GM12878 (cell line): ENCODE measurements at regions not wholly inside any gene's neighbourhood (a gene's known extent, or its start where the extent isn't known, plus 50 kb on each side); places are given as distances from the start of the nearest gene placed in this dataset.

Source experiments
- ATAC-seq: fragments of 200-7000 bp; cut with Tn5 transposase; 3 replicates; pipeline ENCODE4 v1.9.1; 2020; ENCODE audit warnings: mild to moderate bottlenecking, moderate library complexity
- BruUV-seq: library from RNA; stranded (reverse); fragments of 400-500 nt; replicated peaks from 2 replicates; lab custom pipeline; 2021; lab: Mats Ljungman, UMichigan
- CTCF ChIA-PET: fragments of 300-600 bp; sonication (Branson Sonifier 250); formaldehyde crosslinking; extraction: SDS; loops from one replicate; lab custom pipeline; 2021; ENCODE audit warnings: inconsistent platforms; lab: Yijun Ruan, JAX
- POLR2A ChIA-PET: fragments of 350-600 bp; formaldehyde crosslinking; extraction: SDS; loops from one replicate; lab custom pipeline; 2021; ENCODE audit warnings: inconsistent platforms; lab: Charles Lee
- RAD21 ChIA-PET: fragments of 300-600 bp; sonication (Branson Sonifier 250); formaldehyde crosslinking; loops from one replicate; lab custom pipeline; 2023; ENCODE audit warnings: antibody characterized with exemption; ENCODE audit not compliant: unreplicated experiment; lab: Charles Lee
- SMC1A ChIA-PET: fragments of 300-600 bp; sonication (Branson Sonifier 250); formaldehyde crosslinking; loops from one replicate; lab custom pipeline; 2023; ENCODE audit not compliant: unreplicated experiment, uncharacterized antibody; lab: Charles Lee
- DNase-seq: peaks from one replicate; pipeline ENCODE4 v3.0.0-alpha.2; 2011; ENCODE audit warnings: low read depth, low spot score
- FAIRE-seq: peaks from 3 replicates; lab custom pipeline; 2011; peaks lifted over from hg19 to GRCh38; lab: Jason Lieb, UNC
- H2AFZ ChIP-seq: 2 replicates; pipeline ENCODE4 v1.6.0; 2011; ENCODE audit warnings: low read depth, low read length, control low read depth; ENCODE audit not compliant: control insufficient read depth
- H3K27ac ChIP-seq: 2 replicates; pipeline ENCODE4 v1.5.1; 2011; ENCODE audit warnings: control low read depth; ENCODE audit not compliant: control insufficient read depth, insufficient read depth
- H3K27me3 ChIP-seq, 2 experiments: replicated peaks in 1 of 2; 2 replicates each; pipeline versions ENCODE4 v1.6.0 to v1.6.1; 2011; ENCODE audit warnings: low read length in 1 of 2; ENCODE audit not compliant: control insufficient read depth in 2 of 2, insufficient read depth in 2 of 2
- H3K36me3 ChIP-seq, 2 experiments: 2 replicates each; pipeline ENCODE4 v1.5.1; 2011; ENCODE audit warnings: low read length in 1 of 2; ENCODE audit not compliant: control insufficient read depth in 2 of 2, insufficient read depth in 2 of 2
- H3K4me1 ChIP-seq: 2 replicates; pipeline ENCODE4 v1.6.1; 2011; ENCODE audit warnings: mild to moderate bottlenecking, low read length, moderate library complexity, mixed read lengths; ENCODE audit not compliant: control insufficient read depth, insufficient read depth
- H3K4me2 ChIP-seq: 2 replicates; pipeline ENCODE4 v1.6.0; 2011; ENCODE audit warnings: control low read depth; ENCODE audit not compliant: control insufficient read depth, insufficient read depth
- H3K4me3 ChIP-seq: fragments of 200-600 bp; sonication (generic); 2 replicates; pipeline ENCODE4 v1.5.1; 2016
- H3K79me2 ChIP-seq: 2 replicates; pipeline ENCODE4 v1.6.0; 2011; ENCODE audit warnings: low read length; ENCODE audit not compliant: control insufficient read depth, insufficient read depth
- H3K9ac ChIP-seq: 2 replicates; pipeline ENCODE4 v1.8.0; 2011; ENCODE audit warnings: low read length, control low read depth, mixed read lengths; ENCODE audit not compliant: control insufficient read depth, insufficient read depth
- H3K9me3 ChIP-seq: replicated peaks from 3 replicates; pipeline ENCODE4 v1.5.1; 2011; ENCODE audit warnings: mild to moderate bottlenecking, low read length; ENCODE audit not compliant: control insufficient read depth, insufficient read depth
- H4K20me1 ChIP-seq: 2 replicates; pipeline ENCODE4 v1.6.0; 2011; ENCODE audit not compliant: control insufficient read depth, insufficient read depth
- EGR1 ChIP-seq, 2 experiments: IDR thresholded peaks; 1 replicate in 1 of 2; 2 replicates in 1 of 2; pipeline ENCODE4 v1.6.1; 2011 to 2012; ENCODE audit warnings: low read depth in 2 of 2, low read length in 2 of 2, borderline replicate concordance in 1 of 2, mild to moderate bottlenecking in 1 of 2, moderate library complexity in 1 of 2
- FOS ChIP-seq: IDR thresholded peaks from 3 replicates; pipeline ENCODE4 v1.6.1; 2011; ENCODE audit warnings: borderline replicate concordance; ENCODE audit not compliant: insufficient read length; ENCODE audit errors: extremely low read depth
- FOXM1 ChIP-seq: IDR thresholded peaks from 2 replicates; pipeline ENCODE4 v1.6.1; 2012; ENCODE audit warnings: low read depth, mild to moderate bottlenecking, inconsistent platforms, low read length, moderate library complexity
- MYB ChIP-seq: fragments of 150-350 bp; IDR thresholded peaks from 2 replicates; pipeline ENCODE4 v1.6.1; 2014; ENCODE audit warnings: mild to moderate bottlenecking, low read depth, low read length, borderline replicate concordance
- RBBP5 ChIP-seq: fragments of 200-600 bp; sonication (generic); conservative IDR thresholded peaks from 2 replicates; pipeline ENCODE4 v1.6.1; 2016
- ZNF384 ChIP-seq: IDR thresholded peaks from 2 replicates; pipeline ENCODE4 v1.6.1; 2012; ENCODE audit warnings: low read depth, mild to moderate bottlenecking, low read length, improper control_type of control experiment, borderline replicate concordance
- in situ Hi-C: fragments of 300-500 bp; cut with MboI; formaldehyde crosslinking; loops from 9 replicates; pipeline ENCODE4 v1.14.3; 2018; ENCODE audit warnings: mixed read lengths
- intact Hi-C: fragments of 100-400 bp; cut with micrococcal nuclease; formaldehyde crosslinking; loops from one replicate; pipeline ENCODE4 v1.14.2; 2022; ENCODE audit not compliant: unreplicated experiment
- TF ChIP-seq, protein P1 (sequence below): fragments of 450-650 bp; IDR thresholded peaks from 2 replicates; pipeline ENCODE4 v1.6.1; 2016; ENCODE audit warnings: mild to moderate bottlenecking

DNA sequence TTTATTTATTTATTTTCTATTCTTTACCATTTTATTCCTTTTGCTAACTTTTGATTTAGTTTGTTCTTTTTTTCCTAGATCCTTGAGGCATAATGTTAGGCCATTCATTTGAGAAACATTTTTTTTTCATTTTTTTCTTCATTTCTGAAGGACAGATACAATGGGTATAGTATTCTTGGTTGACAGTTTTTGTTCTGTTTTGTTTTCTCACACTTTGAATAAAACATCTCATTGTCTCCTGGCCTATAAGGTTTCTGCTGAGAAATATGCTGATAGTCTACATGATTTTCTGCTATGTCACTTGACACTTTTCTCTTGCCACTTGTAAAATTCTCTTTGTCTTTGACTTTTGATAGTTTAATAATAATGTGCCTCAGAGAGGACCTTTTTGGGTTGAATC, 294.6 kb upstream of the EPHA7 start:
- Histone ChIP-seq H3K9me3 (no peaks in the 10 kb centered on the region), H3K9ac (no peak overlapping the region), H3K4me3 (no peak overlapping the region), H3K36me3 (no peaks in the 10 kb centered on the region), H2AFZ (no peak overlapping the region), H4K20me1 (no peaks in the 10 kb centered on the region), H3K27ac (no peak overlapping the region), H3K79me2 (no peaks in the 10 kb centered on the region), H3K4me2 (no peak overlapping the region), H3K4me1 (no peaks in the 10 kb centered on the region), H3K27me3 (no peaks in the 10 kb centered on the region)
- in situ Hi-C loops (no loop called here), intact Hi-C loops (no loop called here)
- RAD21 ChIA-PET, result no interaction called here
- FAIRE-seq (no peak), DNase-seq (no peak), ATAC-seq (no peak)
- no TSS peak for BruUV-seq
- POLR2A ChIA-PET, result interaction anchor here (0.5 kb wide), 1 partner anchor 195 kb away, joined by 5 read pairs; no protein-coding TSS in a partner anchor
- TF ChIP-seq RBBP5, result no peak
- TF ChIP-seq, protein P1, sequence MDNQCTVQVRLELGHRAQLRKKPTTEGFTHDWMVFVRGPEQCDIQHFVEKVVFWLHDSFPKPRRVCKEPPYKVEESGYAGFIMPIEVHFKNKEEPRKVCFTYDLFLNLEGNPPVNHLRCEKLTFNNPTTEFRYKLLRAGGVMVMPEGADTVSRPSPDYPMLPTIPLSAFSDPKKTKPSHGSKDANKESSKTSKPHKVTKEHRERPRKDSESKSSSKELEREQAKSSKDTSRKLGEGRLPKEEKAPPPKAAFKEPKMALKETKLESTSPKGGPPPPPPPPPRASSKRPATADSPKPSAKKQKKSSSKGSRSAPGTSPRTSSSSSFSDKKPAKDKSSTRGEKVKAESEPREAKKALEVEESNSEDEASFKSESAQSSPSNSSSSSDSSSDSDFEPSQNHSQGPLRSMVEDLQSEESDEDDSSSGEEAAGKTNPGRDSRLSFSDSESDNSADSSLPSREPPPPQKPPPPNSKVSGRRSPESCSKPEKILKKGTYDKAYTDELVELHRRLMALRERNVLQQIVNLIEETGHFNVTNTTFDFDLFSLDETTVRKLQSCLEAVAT, result no peak
- no peak for TF ChIP-seq EGR1 (IDR thresholded peaks at IDR 0.05; ENCODE audit: borderline replicate concordance in 1 of 2, low read depth in 2 of 2, low read length in 2 of 2)
- no peak for TF ChIP-seq ZNF384
- TF ChIP-seq MYB, result no peak
- no peak for TF ChIP-seq FOXM1
- TF ChIP-seq FOS, result no peak
- SMC1A ChIA-PET, result interaction anchor here (1.4 kb wide), 1 partner anchor 26 kb away, joined by 3 read pairs; no protein-coding TSS in a partner anchor
- CTCF ChIA-PET, result interaction anchor here (0.7 kb wide), 1 partner anchor 264 kb away, joined by 3 read pairs; no protein-coding TSS in a partner anchor
